Fibroblast of skin of scalp (primary cell): ENCODE measurements at regions not wholly inside any gene's neighbourhood (a gene's known extent, or its start where the extent isn't known, plus 50 kb on each side); places are given as distances from the start of the nearest gene placed in this dataset.

ENCODE experiments used
- DNase-seq: peaks from one replicate; pipeline ENCODE4 v3.0.0-alpha.2; 2013

DNA sequence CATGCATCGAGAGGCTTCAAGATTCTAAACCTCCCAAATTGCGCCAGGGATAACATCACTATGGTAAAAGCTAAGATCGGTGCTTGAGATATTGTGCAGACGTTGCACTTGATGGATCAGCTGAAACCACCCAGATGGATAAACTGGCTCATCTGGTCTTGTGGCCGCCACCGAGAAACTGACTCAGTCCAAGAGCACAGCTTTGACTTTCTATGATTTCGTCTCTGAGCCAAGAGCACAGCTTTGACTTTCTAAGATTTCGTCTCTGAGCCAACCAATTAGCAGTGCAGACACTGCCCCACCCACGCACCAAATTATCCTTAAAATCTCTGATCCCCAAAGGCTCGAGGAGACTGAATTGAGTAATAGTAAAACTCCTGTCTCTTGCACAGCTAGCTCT, 687.2 kb downstream of the FAM133A start:
- no peak for DNase-seq

DNA sequence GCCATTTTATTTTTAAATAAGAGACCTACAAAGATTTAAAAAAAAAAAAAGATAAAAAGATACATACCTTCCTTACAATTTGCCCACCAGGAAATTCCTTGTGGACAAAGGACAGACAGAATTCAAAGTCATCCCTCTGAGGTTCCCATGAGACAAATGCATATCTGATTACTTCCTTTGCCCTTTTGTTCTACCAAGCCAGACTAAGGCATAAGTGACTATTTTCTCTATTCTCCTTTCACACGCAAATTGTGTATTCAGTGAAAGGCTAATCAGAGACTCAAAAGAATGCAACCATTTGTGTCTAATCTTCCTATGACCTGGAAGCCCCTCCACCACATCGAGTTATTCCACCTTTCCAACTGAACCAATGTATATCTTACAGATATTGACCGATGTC, 691.7 kb downstream of the FAM133A start:
- DNase-seq = no peak

DNA sequence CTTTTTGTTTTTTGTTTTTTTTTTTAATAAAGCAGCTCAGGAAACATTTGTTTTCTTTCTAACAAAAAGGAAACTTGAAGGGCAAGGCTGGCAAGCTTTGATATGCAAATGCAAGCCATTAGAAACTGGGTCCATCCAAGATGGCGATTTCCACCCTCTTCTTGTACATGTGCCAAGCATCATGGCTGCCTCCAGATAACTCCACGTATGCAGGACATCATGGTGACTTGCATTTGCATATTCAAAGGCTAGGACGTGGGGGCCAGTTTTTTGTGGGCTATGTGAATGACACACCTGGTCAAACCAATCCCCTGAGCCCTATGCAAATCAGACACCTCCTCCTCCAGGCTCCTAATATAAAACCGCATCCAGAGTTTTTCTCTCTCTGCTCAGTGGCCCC, 692.6 kb downstream of the FAM133A start:
- no peak for DNase-seq

DNA sequence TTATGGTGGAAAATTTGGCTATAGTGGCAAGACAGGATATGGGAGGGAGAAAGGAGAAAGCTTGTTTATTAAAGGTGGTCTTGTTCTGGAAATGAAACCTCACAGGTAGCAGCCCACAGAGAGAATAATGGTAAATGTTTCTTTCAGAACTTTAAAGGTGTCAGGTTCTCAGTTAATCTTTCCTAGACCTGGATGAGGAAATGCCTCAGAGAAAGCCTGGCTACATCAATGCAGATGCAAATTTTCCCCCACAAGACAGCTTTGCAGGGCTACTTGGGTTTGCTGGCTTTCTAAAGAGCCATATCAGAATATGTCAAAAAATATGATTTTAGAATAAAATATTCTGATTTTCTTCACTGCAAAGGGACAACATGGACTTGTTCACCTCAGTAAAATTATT, 715.0 kb downstream of the FAM133A start:
- DNase-seq = no peak

DNA sequence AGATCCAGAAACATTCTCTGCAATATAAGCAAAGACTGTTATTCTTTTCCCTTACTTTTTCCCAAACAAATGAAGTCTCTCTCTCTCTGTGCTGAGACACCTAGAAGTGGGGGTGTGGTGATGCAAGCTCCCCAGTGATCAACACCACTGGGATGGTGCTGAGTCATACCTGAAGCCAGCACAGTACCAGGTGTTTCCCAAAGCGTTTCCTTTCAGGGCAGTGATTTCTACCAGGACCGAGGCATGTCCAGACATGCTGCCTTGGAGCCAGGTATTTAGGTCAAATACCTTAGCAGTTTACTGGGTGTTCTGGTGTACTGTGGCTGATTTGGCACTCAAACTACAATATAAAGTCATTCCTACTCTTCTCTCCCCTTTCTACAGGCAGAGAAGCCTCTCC, 726.5 kb downstream of the FAM133A start:
- DNase-seq = no peak

DNA sequence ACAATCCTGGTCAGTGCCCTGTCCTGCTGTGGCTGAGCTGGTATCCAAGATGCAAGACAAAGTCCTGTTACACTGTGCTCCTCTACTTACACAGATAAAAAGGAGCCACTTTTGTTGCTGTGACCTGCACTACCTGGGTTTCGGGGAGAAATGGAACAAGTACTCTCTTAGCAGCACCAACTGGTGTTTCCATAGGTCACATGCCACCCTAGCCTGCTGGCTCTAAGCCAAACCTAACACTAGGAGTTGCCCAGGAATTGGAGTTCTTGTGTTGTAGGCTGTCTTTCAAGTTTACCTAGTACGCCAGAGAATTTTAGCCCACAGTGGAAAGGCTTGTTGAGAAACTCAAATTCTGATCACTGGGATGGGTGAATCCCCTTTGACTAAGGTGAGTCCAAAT, 727.4 kb downstream of the FAM133A start:
- DNase-seq = no peak

DNA sequence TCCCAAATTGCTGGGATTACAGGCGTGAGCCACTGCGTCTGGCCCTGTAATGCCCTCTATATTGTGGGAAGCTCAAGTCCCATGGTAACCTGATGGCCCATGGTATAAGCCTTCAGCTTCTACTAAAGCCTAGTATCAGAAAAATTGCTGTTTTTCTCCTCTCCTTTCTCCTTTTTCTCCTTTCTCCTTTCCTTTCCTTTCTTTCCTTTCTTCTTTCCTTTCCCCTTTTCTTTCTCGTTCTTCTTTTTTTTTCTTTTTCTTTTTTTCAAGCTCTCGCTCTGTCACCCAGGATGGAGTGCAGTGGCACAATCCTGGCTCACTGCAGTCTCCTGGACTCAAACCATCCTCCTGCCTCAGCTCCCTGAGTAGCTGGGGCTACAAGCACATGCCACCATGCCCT, 740.7 kb downstream of the FAM133A start:
- no peak for DNase-seq

DNA sequence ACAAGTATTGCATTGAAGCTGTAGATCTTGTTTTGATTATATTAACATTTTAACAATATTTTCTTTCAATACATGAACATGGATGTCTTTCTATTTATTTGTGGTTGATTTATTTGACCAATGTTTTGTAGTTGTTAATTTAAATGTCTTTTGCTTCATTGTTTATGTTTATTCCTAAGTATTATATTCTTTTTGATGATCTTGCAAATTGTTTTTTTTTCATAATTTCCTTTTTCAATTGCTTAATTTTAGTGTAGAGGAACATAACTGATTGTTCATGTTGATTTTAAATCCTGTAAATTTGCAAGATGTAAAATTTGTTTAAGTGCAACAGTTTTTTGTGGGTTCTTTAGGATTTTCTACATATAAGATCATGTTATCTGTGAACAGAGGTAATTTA, 744.1 kb downstream of the FAM133A start:
- DNase-seq = no peak

DNA sequence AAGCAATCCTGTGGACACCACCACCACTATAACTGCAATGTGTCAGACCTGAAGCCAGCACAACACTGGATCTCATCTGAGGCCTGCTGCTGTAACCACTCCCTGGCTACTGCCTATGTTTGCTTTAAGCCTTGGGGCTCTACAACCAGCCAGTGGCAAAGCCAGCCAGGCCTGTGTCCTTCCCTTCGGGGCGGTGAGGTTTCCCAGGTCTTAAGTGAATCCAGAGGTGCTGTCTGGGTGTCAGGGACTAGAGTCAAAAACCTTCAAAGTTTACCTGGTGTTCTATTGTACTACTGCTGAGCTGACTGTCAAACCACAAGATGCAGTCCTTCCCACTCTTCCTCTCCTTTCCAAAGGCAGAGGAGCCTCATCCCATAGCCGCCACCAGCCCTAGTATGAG, 750.5 kb downstream of the FAM133A start:
- DNase-seq = no peak

DNA sequence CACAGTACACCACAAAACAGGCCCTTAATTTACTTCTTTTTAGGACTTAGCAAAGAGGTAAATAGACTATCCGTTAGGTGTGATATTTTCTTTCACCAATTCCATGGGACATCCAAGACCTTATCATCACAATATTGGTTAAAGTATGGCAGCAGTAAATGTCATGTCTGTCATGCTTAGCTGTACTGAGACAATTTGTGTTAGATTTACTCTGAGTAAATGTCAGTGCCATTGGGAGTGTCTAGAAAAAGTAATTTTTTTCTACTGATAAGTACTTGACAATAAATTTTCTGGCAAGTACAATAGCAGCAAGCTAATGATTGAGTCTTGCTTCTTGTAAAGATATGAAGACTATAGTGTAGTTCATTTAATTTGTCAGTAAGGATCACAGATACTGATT, 756.1 kb downstream of the FAM133A start:
- no peak for DNase-seq

DNA sequence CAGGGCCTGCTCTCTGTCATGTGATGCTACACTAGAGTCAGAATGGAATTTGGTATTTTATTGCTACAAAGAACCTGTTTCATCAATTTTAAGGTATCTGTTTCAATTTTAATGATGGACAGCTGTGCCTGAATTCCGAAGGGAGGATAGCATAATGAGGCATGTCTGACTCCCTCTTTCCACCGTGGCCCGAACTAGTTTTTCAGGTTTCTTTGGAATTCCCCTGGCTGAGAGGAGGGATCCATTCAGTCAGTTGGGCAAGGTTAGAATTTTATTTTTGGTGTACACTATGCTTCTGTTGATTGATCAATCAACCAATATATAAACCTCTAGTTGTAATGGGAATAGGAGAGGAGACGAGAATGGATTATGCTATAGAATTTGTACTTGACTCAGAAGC, 761.8 kb downstream of the FAM133A start:
- DNase-seq = no peak

DNA sequence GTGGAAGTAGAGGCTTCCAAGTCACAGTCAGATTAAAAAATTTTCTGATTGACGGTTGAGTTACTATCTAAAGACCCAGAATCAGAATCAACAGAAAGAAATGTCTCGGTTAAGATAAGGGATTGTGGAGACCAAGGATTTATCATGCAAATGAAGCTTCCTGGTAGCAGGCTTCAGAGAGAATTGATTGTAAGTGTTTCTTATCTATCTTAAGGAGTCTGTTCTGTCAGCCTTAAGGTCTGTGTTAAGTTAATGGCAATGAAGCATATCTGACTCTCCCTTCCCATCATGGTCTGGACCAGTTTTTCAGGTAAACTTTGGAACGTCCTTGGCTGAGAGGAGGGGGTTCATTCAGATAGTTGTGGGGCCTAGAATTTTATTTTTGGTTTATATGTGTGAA, 780.2 kb downstream of the FAM133A start:
- DNase-seq = no peak

DNA sequence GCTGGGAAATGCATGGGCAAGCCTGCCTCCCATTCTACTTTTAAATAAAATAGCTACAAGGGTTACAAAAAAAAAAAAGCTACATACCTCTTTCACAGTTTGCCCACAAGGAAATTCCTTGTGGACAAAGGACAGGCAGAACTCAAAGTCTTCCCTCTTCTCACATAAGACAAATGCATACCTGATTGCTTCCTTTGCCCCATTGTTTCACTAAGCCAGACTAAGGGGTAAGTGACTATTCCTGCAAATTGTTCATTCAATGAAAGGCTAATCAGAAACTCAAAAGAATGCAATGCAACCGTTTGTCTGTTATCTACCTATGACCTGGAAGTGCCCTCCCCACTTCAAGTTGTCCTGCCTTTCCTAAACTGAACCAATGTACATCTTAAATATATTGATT, 780.6 kb downstream of the FAM133A start:
- DNase-seq = no peak

DNA sequence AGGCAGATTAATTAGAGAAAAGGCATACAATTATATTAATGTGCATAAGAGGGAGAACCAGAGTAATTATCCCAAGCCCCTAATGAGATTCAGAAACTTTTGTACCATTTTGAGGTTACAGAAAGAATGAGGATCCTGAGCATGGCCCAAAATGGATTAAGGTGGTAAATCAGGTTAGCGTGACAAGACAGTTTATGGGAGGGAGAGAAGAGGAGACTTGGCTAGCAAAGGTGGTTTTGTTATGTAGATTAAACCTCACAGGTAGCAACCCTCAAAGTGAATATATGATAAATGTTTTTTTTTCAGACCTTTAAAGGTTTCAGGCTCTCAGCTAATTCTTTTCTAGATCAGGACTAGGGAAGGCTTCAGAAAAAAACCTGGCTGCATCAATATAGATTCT, 781.8 kb downstream of the FAM133A start:
- DNase-seq = no peak

DNA sequence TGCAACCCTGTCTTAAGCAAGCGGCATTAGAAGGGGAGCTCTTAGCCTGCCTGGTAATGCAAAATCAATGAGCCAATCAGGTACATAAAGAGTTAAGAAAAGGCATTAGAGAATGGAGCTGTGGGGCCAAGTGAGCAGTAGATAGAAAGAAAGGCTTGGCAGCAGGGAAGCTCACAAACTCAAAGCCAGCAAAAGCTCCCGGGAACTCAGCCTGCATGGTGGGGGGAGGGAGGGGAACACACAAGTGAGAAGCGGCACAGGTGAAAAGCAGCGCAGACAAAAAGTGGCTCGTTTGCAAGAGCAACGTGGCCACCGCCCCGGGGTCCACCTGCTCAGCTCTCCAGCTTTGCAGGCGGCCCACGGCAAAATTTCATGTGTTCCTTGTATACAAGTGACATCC, 818.5 kb downstream of the FAM133A start:
- DNase-seq = no peak

DNA sequence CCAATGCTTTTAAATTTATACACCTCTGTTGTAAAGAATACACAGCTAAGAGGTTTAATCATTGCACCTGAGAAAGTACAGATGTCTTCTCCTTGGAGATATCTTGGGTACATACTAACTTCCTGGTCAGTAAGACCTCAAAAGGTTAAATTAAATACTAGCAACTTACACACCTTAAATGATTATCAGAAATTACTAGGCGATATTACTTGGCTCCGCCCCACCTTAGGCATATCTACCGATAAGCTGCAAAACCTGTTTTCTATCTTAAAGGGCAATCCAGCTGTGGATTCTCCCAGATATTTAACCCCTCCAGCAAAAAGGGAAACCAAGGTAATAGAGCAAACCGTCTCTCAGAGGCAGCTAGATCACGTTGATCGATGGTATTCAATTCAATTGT, 819.4 kb downstream of the FAM133A start:
- DNase-seq = no peak

DNA sequence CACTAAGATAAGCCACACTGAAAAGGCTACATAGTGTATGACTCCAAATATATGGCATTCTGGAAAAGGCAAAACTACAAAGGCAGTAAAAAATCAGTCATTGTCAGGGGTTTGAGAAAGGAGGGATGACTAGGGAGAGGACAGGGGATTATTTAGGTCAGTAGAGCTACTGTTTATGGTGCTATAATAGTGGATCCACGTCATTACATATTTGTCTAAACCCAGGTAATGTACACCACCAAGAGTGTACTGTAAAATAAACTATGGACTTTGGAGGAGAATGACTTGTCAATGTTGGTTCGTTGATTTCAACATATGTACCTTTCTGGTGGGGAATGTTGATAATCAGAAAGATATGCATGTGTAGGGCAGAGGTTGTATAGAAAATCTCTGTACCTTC, 837.6 kb downstream of the FAM133A start:
- DNase-seq = no peak

DNA sequence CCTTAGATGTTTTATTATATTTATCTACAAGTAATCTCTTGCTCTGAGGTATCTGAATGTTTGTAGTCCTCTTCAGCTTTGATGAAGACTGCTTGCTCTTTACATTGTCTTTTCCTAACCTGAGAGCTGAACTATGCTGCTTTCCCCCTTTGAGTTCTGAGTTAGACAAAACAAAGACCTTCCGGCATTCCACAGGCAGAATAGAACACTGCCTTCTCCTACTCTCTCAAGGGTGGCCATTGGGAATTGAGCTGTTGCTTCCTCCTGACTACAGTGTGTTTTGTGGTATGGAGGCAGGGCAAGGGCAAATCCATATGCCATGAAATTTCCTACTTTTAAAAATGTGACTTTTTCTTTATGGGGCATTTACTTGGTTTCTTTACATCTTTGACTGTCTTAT, 841.0 kb downstream of the FAM133A start:
- no peak for DNase-seq

DNA sequence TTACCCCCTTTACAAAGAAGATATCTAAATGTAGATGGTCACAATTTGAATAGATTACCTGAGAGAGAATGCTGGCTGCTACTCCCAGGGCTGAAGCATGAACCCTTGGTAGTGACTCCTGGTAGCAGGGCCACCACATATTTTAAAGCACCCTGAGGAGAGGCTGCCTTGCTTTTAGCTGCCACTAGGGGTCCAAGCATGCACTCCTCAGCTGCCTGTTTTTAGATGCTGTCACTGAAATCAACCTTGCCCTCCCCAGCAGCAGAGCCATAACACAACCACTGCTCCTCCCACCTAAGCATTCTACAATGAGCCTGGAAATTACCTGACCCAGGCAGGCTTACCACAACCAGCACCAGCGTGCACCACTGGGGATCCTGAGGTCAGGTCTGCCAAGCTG, 850.9 kb downstream of the FAM133A start:
- no peak for DNase-seq

DNA sequence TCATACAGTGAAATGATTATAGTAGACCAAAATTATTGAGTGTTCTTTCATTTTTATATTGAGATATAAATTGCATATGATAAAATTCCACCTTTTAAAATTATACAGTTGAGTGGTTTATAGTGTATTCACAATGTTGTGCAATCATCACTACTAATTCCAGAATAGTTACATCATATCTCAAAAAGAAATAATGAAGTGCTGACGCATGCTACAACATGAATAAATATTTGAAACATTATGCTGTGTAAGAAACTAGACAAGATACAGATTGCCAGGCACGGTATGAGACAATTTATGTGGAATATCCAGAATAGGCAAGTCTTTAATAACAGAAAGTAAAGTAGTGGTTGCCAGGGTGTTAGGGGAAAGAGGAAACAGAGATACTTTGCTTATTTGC, 871.7 kb downstream of the FAM133A start:
- DNase-seq = no peak

DNA sequence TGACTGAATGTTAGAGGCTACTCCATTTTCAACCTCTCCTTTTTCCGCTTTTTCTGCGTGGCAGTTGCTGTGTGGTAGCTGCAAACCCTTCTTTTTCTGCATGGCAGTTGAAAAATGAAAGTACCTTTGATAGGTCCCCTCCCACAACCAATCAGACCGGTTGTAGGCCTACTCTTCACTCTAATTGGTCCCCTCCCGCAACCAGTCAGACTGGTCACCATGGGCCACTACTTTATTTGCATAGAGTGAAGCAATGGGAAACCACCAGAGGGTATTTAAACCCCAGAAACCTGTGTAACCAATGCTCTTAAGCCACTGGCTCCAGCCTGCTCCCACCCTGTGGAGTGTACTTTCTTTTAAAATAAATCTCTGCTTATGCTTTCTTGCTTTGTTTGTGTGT, 877.8 kb downstream of the FAM133A start:
- DNase-seq = no peak

DNA sequence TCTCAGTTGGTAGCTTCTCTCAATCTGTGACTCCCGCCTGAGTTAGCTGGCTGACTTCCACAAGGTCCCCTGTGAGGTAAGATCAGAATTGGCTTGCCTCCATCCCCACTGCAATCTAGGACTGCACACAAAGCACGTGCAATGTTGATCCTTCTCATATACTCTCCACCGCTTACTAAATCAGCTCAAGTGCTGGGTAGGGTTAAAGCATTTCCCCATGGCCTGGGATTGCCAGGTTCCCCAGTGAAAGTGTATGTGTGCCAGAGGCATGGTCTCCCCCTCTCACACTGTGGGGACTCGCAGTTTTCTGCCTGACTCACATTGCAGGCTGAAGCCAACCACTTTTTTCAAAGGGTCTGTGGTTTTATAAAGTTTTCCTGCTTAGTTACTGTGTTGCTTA, 886.9 kb downstream of the FAM133A start:
- no peak for DNase-seq

DNA sequence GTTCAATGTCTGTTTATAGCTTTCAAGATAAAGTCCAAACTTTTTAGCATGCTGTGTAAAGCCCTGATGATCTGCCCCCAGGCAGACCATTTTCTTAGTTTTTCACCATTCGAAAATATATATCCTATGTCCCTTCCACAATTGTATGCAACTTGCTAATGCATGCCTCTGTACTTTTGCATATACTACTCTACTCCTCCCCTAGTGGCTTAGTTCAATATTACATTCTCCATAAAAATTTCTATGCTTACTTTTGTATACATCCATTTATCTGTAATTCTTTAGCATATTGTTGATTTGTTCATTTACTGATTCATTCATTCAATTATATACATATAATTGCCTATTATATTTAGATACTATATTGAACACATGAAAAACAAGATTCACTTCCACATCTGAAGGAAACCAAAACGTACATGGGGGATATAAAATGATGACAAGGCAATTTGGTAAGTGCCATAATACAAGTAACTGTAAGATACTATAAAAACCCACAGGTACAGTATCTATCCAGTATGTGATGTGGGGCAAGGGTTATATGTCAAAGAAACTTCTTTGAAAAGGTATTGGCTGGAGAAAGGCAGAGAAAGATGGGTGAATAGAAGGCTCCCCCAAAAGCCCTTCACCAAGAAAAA, 902.5 kb downstream of the FAM133A start:
- DNase-seq = no peak

DNA sequence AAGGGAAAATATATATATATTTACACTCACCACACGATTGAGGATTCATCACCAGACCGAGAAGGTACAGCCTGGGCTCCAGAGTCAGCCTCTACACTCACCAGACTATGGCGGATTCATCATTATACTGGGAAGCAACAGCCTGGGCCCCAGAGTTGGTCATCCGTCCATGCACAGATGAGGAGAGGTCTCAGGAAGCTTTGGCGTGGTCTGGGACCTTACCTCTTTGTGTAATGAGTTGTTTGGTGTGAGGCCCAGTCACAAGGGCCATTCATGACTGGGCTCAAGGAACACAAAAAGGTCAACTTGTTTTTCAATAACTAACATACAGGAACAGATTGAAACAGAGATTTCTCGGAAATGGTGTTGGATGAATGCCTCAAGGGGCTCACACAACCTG, 926.1 kb downstream of the FAM133A start:
- no peak for DNase-seq

DNA sequence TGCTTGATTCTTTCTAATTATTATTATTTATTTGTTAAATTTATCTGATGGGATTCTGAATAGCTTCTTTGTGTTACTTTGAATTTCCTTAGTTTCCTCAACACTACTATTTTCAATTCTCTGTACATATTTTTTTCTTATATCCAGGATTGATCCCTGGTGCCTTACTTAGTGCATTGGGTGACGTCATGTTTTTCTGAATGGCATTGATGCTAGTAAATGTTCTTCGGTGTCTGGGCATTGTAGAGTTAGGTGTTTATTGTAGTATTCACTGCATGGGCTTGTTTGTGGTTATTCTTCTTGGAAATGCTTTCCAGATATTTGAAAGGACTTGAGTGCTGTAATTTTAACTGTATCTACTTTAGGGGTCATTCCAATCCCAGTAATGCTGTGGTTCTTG, 938.1 kb downstream of the FAM133A start:
- no peak for DNase-seq

DNA sequence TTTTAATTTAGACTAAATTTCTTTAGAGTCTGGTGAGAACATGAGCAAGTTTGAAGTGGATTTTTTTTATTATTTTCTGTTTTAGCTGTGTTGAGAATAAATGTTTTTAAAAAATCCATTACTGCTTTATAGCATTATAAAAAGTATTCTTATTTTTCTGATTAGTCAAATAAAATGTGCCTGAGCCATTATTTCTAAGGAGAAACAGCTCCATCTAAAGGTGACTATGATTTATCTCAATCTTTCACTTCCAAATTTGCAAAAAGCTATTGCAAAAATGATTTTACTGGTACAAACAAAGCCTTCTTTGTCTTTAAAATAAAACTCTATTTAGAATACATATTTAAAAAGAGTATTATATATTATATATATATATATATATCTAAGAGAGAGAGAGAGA, 959.2 kb downstream of the FAM133A start:
- no peak for DNase-seq
